Stimulated activated CD4-positive, alpha-beta T cell treated with anti-CD3 and anti-CD28 coated beads, Interleukin-12 subunit alpha, Interleukin-12 subunit beta, amount 100 ng/mL, for 4 hours (primary cell): ENCODE measurements at regions not wholly inside any gene's neighbourhood (a gene's known extent, or its start where the extent isn't known, plus 50 kb on each side); places are given as distances from the start of the nearest gene placed in this dataset.

Experiments used
- DNase-seq: peaks from one replicate; pipeline ENCODE4 v3.0.0-alpha.2; 2020

DNA sequence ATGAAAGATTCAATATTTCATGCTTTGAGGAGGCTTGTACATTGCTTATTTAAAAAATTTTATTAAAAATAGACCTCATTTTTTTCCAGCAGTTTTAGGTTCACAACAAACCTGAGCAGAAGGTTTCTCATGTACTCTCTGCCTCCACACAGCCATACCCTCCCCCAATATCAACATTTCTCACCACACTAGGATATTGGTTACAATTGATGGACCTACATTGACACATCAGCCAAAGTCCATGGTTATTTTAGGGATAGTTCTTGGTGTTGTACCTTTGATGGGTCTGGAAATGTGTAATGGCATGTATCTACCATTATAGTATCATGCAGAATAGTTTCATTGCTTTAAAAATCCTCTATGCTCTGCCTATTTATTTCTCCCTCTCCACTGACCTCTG, 611.0 kb downstream of the KCTD8 start:
- DNase-seq: no peak

DNA sequence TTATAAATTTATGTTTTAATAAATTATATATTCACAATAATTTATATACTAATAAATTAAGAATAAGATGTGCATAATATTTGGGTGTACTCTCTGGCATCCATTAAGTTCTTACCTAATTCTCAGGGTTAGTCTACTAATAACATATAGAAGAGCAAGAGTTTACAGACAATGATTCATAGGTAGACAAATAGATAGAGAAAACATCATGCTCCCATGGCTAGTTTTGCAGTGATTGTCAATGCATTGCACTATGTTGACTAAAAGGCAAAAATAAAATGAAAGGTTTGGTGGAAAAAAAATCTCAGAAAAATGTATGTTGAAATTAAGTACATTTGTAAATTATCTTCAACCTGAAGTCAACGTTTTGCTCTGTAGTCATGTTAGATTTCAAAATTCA, 606.0 kb downstream of the KCTD8 start:
- no peak for DNase-seq

DNA sequence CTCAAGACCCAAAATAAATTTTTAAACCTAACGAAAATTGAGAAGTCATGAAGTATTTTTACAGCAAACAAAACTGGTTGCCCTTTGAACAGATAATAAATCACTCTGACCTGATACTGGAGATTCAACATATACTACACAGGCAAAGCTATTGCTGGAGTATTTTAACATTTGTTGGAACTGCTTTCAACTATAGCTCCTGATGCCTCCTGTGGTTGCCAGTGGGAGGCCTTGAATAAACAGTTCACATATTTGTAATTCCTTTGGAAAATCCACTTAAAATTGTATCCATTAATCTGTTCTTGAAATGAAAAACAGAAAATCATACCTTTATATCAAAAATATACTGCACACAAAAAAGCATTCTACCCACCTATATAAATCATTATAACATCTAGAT, 605.1 kb downstream of the KCTD8 start:
- no peak for DNase-seq

DNA sequence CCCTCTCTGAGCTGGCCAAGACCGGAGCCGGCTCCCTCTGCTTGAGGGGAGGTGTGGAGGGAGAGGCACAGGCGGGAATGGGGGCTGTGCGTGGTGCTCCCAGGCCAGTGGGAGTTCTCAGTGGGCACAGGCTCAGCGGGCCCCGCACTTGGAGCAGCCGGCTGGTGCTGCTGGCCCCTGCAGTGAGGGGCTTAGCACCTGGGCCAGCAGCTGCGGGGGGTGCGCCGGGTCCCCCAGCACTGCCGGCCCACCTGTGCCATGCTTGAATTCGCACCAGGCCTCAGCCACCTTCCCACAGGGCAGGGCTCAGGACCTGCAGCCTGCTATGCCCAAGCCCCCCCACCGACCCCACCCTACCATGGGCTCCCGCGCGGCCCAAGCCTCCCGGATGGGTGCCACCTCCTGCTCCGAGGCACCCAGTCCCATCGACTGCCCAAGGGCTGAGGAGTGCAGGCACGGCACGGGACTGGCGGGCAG, 602.5 kb downstream of the KCTD8 start:
- no peak for DNase-seq

DNA sequence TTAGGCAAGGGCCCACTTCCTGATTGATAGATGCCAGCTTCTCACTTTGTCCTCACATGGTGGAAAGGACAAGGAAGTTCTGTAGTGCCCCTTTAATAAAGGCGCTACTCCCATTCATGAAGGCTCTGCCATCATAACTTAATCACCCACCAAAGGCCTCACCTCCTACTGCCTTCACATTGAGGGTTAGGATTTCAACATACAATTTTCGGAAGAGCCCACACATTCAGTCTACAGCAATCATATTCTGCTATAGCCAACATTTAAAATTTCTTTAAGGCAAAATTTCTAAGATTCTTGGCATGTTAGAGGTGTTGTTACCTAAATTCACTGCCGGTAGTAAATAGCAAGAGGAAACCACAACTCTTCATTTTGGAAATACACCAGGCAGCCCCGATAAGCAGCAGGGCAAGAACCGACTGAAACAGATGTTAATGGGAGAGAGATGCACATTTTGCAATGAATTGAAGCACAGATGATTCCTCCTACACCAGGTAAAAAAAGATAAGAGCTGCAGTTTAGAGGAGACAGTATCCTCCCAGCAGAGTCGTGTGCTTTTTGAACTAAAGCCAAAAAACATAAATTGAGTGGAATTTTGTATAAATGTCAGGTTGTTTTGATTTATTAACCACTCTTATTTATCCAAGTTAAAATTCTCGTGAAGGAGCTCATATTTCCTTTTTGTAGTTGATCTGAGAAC, 594.9 kb downstream of the KCTD8 start:
- DNase-seq: no peak

DNA sequence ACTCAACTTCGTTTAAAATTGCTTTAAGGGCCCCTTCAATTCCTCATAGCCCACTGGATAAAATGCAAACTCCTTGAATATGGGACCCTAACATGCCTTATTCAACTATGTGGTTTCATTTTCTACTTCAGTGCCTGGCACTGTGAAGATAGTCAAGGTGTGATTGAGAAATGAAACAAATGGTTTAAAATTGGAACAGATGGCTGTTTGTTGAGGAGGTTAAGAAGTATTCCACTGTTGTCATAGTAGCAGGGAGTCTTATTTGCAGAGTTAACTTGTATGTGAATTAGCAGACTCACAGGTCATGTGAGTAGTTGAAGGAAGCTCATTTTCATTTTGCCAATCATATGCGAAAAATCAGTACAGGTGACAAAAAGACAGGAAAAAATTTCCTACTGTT, 593.3 kb downstream of the KCTD8 start:
- no peak for DNase-seq

DNA sequence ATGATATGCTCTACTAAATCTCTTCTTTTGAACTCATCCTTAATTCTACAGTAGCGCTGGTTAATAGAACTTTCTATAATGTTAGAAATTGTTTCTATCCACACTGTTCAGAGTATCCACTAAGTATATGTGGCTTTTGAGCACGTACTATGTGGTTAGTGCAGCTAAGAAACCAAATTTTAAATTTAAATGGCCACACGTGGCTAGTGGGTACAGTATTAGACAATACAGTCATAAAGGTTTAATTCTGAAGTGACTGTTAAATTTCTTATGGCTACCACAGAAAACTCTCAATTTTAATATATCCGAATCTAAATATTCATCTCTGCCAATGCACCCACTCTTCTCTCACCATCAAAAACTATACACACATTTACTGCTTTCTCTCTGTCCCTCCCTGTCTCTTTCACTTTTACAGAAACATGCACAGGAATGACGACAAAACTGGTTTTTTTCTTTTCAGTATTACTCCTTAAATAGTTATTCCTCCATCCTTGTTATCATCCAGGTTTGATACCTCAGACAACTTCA, 583.9 kb downstream of the KCTD8 start:
- no peak for DNase-seq

DNA sequence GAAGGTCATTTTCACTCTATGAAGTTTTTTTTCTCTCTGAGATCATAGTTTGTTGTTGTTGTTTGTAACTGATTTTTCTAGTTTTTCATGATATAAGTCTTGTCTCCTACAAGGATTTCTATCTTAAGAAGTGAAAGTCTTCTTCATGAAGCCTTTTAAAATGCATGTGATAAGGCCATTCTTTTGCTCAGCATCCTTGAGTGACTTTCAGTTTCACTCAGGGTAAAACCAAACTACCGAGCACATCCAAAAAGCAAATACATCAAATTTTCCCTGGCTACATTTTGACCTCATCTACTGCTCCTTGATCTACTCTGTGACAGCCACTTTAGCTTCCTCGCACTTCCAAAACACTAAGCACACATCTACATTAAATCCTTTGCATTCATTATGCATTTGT, 580.7 kb downstream of the KCTD8 start:
- DNase-seq: no peak

DNA sequence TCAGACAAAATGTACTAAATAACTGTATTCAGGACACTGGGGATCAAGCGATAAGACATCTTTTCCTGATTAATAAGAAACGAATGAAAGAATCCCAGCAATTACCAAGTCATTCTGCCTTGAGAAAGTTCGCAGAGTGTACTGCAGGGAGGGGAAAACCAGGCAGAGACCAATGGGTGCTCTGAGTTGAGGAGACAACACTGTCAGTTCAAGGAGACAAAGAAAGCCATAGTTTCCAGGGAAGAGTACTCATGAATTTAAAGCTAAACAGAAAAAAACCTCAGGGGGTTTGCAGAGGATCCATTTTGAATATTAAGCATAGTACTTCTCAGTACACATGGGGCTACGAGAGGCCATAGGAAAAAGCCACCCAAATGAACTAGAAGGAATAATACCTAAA, 573.0 kb downstream of the KCTD8 start:
- no peak for DNase-seq

DNA sequence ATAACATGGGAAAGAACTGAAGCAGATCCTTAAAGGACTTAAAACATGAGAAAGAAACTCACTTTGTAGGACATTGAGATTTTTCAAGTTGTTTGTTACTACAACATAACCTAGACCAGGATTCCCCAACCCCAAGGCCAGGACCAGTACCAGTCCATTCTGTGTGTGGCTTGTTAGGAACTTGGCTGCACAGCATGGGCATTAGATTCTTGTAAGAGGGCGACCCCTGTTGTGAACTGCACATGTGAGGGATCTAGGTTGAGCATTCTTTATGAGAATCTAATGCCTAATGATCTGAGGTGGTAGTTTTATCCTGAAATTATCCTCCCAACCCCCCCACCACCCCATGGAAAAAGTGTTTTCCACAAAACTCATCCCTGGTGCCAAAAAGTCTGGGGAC, 566.1 kb downstream of the KCTD8 start:
- no peak for DNase-seq

DNA sequence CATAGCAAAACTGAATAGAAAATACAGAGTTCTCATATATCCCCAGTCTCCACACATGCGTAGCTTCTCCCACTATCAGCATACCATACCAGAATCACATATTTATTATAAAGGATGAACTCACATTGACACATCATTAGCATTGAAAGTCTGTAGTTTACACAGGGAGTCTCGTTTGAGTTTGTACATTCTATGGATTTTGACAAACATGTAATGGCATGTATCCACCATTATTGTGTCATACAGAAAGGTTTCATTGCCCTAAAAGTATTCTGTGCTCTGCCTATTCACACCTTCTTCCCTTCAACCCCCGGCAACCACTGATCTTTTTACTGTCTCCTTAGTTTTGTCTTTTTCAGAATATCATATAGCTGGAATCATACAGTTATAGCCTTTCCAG, 562.4 kb downstream of the KCTD8 start:
- no peak for DNase-seq

DNA sequence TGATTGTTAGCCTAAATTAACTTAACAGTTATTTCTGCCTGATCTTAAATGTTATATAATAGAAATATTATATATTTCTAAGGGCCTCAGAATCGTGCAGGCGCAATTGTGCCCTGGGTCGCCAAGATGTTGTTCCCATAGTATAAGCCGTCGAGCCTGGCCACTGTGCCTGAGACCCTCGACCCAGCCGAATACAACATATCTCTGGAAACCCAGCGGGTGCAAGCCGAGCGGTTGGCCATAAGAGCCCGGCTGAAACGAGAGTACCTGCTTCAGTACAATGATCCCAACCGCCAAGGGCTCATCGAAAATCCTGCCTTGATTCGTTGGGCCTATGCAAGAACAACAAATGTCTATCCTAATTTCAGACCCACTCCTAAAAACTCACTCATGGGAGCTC, 549.8 kb downstream of the KCTD8 start:
- no peak for DNase-seq

DNA sequence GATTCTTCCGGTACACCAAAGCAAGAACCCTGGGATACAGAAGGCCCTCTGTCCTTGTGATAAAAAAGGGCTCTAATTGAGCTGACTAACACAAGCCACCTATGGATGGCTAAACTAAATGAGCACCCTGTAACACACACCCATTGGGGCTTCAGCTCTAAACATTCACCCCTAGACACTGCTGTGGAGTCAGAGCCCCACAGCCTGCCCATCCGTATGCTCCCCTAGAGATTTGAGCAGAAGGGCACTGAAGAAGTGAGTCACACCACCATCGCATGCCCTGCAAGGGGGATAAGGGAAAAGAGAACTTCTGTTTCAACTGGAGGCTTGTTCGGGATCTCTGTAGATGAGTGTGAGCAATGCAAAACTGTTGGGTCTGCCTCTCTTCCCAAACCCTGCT, 545.2 kb downstream of the KCTD8 start:
- no peak for DNase-seq

DNA sequence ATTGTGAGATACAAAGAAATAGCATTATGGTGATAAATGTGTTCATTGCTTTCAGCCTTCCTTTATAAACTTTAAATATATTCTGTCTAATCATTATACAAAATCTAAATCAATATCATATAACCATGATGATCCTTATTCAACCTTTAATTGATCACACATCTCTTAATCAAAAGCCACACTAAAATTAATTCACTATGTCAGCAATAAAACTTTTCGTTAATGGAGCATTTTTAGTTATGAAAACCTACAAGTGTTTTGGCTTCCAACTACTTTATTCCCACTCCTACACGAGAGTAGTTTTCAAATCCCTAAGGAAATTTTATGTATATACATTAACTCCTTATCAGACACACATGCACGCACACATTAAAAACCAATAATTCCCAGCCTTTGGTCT, 530.2 kb downstream of the KCTD8 start:
- DNase-seq: no peak

DNA sequence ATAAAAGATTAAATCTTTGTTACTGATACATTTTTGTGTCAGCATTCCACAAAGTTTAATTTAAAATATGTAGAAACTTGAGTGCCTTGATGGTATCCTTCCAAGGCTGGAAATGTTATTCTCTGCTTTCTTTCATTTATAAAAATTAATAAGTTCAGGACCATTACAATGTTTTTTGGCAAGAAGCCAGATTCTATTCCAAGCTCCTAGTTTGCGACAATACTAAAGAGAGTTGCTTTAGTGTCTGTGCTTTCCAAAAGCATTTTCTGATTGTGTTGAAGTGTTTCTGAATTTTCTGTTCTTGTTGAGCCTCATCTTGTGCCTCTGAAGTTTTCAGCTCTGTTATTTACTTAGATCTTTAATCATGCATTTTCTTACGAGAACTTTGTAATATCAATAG, 516.2 kb downstream of the KCTD8 start:
- no peak for DNase-seq

DNA sequence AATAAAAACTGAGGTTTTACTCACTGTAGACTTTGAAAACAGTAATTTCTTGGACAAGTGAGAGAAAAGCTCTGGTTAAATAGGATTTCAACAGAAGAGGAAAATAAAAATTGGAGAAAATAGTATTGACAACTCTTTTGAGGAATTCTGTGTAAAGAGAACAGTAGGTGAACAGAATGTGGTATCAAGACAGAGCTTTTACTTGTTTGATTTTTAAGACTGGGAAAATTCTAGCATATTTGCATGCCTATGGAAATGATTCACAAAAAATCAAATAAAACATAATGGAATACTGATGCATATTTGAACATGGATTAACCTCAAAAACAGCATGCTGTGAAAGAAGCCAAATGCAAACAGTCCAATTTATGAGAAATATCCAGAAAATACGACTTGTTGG, 504.6 kb downstream of the KCTD8 start:
- DNase-seq: no peak

DNA sequence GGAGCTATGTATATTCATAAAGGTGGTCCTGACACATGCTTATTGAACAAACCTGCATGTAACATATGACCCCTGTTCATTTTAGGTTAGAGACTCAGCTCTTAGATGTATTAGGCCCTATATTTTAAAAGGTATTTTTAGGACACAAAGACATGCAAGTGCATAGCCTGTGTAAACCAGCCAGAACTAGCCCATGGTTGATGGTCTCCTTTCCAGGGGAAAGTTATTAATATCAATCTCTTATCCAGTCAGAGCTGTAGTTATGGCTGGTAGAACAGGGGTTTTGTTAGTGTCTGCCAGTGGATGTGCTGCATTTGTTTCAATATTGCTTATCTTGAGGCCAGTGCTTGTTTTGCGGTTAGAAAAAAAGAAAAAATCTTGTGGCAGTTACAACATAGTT, 488.6 kb downstream of the KCTD8 start:
- DNase-seq: no peak

DNA sequence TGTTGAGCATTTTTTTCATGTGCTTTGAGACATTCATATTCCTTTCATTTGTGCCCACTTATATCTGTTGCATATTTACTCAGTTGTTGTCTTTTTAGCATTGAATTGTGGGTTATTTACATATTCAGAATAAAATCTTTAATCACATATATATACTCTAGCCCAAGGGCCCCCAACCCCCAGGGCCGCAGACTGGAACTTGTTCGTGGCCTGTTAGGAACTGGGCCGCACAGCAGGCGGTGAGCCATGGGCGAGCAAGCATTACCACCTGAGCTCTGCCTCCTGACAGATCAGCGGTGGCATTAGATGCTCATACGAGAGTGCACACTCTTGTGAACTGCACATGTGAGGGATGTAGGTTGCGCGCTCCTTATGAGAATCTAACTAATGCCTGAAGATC, 480.6 kb downstream of the KCTD8 start:
- no peak for DNase-seq

DNA sequence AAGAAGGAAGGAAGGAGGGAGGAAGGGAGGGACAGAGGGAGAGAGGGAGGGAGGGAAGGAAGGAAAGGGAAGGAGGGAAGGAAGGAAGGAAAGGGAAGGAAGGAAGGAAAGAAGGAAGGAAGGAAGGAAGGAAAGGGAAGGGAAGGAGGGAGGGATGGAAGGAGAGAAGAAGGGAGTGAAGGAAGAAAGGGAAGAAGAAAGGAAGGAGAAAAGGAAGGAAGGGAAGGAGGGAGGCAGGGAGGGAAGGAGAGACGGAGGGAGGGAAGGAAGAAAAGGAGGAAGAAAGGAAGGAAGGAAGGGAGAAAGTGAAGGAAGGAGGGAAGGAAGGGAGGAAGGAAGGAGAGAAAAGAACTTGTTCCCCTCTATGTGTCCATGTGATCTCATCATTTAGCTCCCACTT, 465.0 kb downstream of the KCTD8 start:
- no peak for DNase-seq

DNA sequence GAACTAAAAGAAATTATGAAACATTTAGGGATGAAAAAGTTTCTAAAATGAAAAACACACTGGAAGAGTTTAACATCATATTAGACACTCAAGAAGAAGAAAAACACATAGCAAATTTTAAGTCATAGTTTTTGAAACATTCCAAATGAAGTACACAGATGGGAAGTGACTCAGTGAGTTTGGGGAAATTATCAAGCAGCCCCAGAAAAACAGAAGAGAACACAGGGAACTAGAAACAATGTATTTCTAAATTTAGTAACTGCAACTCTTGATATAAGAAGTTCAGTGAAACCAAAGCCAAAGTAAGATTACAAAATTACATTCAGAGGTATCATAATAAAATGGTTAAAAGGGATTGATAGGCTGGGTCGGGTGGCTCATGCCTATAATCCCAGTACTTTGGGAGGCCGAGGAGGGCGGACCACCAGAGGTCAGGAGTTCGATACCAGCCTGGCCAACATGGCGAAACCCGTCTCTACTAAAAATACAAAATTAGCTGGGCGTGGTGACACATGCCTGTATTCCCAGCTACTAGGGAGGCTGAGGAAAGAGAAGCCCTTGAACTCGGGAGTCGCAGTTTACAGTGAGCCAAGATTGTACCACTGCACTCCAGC, 461.2 kb downstream of the KCTD8 start:
- DNase-seq: no peak

DNA sequence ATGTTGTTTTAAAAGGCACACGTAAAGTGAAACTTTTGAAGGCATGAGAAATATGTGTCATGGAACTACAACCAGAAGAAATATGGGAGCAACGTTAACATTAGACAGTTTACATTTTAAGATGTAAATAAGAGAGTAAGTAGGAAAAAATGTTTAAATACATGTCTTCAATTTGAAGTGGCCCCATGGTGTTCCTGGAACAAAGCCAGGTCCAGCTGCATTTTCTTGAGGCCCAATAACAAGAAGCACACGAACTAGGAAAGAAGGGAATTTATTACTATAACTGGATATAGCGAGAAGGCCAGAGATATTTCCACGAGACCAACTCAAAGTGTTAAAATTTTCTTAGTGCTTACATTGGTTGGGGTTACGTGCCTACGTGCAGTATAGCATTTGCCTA, 458.1 kb downstream of the KCTD8 start:
- no peak for DNase-seq

DNA sequence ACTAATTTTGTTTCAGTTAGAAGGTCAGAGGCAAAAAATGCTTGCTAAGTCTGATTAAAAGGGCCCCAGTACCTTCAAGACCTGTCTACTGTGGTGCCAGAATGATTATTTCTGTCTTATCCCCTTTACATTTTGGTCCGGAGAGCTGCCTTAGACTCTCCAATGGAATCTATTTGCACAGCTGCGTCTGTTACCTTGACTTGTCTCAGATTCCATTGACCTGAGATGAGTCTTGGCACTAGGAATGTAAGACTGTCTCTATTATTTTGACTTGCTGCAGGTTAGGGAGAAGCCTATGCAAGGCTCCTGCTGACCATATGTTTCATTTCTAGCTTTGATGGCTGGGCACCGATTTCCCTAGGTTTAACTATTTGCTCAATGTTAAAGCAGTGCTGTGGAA, 457.6 kb downstream of the KCTD8 start:
- no peak for DNase-seq

DNA sequence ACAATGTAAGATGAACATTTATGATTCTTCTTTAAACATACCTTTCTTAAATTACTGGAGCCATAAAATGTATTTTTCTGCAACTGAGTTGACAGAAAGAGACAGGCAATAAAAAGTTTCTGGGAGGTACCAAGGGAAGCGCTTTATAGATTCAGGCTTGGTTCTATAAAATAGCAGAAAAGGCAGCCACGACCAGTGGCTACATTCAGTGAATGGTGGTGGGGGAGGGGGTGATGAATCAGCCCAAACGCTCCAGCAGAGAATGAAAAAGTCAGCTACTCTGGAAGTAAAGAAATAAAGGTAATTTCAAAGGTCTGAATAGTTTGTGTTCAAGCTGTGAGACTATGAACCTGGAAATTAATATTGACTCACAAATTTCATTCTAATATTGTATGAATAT, 456.1 kb downstream of the KCTD8 start:
- no peak for DNase-seq

DNA sequence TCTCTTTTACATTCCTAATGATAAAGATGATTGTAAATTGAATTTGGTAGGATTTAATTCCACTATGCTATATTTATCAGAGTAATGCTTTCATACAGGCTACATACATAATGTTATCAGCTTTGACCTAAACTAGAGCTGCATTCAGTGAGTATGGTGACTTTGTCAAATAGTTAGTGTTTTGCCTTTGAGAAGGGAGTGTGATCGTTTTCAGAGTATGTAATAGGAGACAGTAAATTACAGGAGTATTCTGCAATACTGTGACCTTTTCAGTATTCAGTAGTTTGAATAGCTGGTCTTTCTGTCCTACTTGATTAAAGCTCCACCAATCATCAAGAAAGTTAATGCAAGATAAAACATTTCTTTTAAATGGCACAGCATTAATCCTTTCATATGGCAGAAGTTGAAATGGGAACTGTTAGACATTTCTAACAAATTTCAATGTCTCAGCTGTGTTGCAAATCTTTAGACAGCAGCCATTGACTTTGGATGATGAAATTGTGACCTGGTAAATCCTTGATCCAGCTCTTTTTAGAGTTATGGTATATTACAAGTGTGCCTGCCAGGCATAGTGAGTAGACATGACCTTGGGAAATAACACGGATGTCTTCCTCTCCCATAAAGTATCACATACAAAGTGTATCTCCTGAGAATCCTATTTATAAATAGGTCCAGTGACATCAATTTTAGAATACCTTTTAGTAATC, 455.3 kb downstream of the KCTD8 start:
- DNase-seq: no peak
